Renal cortical epithelial cell (primary cell): ENCODE measurements at regions not wholly inside any gene's neighbourhood (a gene's known extent, or its start where the extent isn't known, plus 50 kb on each side); places are given as distances from the start of the nearest gene placed in this dataset.

Experiments used
- DNase-seq: peaks from one replicate; pipeline ENCODE4 v3.0.0-alpha.2; 2011; ENCODE audit warnings: low read depth

- DNase-seq: no peak
These were observed 85.8 kb upstream of the MVB12B start for GRCh38 chr9:126240835-126241234.

DNA sequence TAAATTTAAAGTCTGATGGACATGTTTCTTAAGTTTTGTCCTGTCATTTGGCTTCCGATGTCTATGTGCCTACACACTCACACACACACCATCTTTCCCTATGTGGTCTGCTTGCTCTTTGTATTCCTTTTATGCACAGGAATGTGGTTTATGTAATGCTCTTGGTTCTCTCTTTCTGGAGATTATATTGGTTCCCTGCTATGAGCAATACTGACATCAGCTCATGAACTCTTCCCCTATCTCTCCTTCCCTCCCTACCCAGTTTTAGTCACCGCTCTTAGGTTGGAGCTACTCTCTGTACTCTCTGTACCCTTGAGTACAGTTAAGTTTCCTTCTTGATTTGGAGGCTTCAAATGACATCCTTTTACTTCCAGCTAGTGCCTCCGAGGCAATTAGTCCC, 77.9 kb upstream of the MVB12B start:
- DNase-seq: peak; percentile 11

DNA sequence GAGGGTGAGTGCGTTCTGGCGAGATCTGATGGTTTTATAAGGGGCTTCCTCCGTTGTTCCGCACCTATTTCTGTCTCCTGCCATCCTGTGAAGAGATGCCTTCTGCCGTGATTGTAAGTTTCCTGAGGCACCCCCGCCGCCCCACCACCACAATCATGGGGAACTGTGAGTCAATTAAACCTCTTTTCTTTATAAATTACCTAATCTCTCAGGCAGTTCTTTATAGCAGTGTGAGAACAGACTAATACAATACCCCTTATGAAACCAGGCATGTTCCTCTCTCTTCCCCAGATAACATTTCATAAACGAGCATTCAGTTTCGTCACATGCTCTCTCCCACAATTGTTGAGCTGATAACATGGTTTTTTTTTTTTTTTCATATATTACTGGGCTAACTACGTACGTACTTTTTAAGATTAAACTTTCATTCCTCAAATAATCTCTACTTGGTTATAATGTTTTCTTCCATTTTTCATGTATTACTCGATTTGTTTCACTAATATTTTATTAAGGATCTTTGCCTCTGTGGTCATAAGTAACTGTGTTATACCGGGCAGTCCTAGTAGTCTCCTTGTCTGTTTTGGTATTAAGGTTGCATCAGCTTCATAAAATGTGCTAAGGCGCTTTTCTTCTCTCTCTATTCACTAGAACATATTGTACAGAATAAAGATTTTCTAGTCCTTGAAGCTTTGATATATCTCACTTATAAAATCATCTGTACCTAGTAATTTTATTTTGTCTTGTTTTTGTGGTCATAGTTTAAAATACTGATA, 64.9 kb upstream of the MVB12B start:
- no peak for DNase-seq

DNA sequence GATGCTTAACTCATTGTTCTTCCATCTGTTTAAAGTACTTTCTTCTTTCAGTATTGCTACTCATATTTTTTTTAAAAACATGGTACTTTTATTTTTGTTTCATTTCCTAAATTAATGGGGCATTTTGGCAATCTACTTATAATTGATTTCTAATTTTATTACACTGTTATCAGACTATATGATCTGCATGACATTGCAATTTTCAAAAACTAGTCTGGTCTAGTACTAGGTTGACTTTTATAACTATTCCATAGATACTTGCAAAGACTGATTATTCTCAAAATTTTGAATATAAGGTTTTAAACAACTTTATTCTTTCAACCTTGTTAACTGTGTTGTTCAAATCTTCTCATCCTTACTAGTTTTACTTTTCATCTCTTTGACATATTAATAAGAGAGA, 63.9 kb upstream of the MVB12B start:
- no peak for DNase-seq

DNA sequence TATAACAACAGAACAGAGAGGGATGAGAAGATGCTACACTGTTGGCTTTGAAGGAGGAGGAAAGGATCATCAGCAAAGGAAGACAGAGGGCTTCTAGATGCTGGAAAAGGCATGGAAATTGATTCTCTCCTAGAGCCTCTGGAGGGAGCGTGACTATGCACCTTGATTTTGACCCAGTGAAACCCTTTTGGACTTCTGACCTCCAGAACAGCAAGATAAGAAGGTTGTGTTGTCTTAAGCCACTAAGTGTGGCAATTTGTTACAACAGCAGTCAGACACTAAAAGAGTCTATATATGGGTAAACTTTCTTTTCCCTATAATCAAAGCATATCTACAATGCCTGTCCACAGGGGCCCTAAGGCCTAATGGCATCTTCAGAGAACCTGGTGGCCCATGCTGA, 56.1 kb upstream of the MVB12B start:
- DNase-seq: no peak

DNA sequence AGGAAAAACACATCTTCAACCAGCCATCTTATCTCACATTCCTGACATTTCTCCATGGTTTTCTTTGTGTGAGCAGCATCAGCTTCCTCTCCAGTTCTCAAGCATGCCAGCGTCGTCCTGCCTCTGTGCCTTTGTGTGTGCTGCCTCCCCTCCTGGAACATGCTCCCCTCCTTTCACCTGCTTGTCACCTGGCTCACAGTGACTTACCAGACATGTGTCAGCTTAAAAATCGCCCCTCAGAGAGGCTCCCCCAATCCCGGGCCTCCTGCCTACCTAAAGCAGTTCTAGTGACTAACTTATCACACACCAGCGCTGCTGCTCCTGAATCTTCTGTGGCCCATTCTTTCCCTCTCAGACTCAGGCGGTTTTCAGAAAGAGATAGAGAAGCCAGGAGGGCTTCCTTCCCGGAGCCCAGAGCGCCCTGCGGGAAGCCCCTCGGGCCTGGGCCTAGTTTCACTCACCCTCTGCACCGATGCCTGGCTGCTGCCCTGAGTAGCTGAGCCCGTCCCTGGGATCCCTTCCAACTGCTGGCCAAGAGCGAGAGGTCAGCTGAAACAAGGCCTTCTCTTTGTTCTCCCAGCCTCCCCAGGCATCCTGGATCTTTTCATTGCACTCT, 51.1 kb upstream of the MVB12B start:
- DNase-seq: no peak

GRCh38 chr9:126276056-126276728, 50.4 kb upstream of the MVB12B start:
- no peak for DNase-seq
